ENCODE measurements at regions not wholly inside any gene's neighbourhood (a gene's known extent, or its start where the extent isn't known, plus 50 kb on each side); places are given as distances from the start of the nearest gene placed in this dataset.
"Not testable (repeated sequence)": the region's sequence is repeated elsewhere in the genome, so short reads cannot be mapped to it uniquely, and the experiment has no call there.

DNA sequence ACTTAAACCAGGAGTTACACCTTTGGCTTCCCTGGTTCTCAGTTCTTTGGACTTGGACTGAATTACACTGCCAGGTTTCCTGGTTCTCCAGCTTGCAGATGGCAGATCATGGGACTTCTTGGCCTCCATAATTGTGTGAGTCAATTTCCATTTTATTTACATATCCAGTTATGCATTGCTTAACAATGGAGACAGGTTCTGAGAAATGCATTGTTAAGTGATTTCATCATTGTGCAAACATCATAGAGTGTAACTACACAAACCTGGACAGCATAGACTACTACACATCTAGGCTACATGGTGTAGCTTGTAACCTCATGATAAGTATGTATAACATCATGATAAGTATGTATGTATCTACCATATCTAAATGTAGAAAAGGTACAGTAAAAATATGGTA is 276.1 kb upstream of the BTG1 start:
- DNase-seq (ENCODE audit: low read depth) = no peak

DNA sequence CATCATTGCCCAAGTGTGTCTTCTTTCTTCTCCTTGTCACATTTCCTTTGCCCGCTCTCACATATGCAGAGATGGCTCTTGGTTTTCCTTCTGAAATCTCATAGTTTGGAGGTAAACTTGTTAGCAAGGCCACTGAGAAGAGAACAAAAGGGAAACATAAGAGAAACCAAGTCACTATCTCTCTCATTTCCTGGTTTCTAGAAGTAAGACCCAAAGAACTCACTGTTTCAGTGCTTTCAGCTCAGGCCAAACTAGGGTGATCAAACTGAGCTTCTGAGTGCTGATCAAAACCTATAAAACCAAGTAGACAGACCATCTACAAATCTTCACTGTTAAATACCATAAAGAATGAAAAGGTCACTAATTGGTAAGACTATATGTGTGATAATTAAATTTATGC is 275.4 kb upstream of the BTG1 start:
- no peak for DNase-seq (ENCODE audit: low read depth)

DNA sequence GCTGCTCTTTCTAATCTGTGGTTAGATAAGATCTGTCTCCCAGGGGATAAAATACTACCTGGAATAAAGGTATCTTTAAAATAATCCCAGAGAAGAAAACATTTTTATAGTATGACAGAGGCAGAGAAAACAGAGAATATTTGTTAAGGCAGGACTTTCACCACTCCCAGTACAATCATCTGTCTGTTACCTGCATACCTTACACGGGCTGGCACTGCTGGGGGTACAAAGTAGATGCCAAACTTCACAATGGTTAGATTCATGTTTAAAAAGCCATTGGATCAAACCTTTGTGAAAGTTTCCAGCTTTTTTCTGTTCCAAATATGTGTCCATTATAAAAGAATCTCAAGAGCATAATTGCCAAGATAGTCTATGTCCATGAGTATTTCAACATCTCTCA is 273.6 kb upstream of the BTG1 start:
- no peak for DNase-seq (ENCODE audit: low read depth)

- no peak for DNase-seq (ENCODE audit: low read depth)
These were observed 272.7 kb upstream of the BTG1 start for GRCh38 chr12:92418381-92418780.

- no peak for DNase-seq (ENCODE audit: low read depth)
These were observed 271.7 kb upstream of the BTG1 start for GRCh38 chr12:92417373-92417772.

DNA sequence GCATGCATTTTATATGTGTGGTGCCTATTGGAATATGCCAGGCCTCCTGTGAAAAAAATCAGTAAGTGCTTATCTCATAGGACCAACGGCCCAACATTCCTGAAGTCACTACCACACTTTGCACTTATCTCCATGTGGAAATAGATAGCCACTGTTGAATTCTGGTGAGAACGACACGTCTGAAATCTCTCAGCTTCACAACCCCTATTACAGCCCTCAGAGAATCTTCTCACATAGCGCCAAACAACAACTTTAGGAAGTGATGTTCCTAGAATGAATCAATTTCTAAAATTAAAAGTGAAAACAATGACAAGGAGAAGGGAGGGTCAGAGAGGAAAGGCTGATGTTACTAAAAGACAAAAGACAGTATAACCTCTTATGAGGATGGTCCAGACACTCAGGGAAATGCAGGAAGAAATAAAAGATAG is 270.8 kb upstream of the BTG1 start:
- DNase-seq (ENCODE audit: low read depth) = no peak

GRCh38 chr12:92414170-92415070 is 268.8 kb upstream of the BTG1 start:
- no peak for DNase-seq (ENCODE audit: low read depth)

DNA sequence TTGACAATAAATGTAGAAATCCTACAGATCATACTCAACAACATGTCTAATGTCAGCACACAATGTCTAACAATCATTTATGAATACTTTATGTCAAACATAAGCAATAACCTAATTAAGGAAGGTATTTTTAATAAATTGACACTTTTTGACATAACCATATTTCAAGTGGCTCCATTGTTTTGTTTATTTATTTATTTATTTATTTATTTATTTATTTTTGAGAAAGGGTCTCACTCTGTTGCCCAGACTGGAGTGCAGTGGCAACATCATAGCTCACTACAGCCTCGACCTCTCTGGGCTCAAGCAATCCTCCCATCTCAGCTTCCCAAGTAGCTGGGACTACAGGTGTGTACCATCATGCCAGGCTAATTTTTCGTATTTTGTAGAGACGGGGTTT is 267.6 kb upstream of the BTG1 start:
- no peak for DNase-seq (ENCODE audit: low read depth)

GRCh38 chr12:92412856-92413255 is 267.2 kb upstream of the BTG1 start:
- DNase-seq (ENCODE audit: low read depth) = no peak

DNA sequence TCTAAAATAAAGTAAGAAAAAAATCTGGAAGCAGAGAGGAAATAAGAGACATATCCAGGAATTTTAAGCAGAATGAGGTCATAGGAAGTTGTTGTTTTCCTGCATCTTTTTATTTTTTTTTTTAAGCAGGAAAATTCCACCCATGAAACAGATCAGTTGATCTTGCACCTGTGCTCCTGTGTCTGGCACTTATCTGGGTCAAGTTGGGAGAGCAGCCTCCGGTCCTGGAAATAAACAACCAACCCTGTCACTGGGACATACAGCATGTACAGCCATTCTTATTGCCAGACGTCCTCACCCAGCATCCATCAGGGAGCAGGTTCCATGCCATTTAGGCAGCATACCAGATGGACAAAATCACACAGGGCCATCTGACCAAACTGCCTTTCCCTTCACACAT is 266.0 kb upstream of the BTG1 start:
- no peak for DNase-seq (ENCODE audit: low read depth)

- DNase-seq (ENCODE audit: low read depth) = no peak
These were observed 262.6 kb upstream of the BTG1 start for GRCh38 chr12:92408072-92408900.

DNA sequence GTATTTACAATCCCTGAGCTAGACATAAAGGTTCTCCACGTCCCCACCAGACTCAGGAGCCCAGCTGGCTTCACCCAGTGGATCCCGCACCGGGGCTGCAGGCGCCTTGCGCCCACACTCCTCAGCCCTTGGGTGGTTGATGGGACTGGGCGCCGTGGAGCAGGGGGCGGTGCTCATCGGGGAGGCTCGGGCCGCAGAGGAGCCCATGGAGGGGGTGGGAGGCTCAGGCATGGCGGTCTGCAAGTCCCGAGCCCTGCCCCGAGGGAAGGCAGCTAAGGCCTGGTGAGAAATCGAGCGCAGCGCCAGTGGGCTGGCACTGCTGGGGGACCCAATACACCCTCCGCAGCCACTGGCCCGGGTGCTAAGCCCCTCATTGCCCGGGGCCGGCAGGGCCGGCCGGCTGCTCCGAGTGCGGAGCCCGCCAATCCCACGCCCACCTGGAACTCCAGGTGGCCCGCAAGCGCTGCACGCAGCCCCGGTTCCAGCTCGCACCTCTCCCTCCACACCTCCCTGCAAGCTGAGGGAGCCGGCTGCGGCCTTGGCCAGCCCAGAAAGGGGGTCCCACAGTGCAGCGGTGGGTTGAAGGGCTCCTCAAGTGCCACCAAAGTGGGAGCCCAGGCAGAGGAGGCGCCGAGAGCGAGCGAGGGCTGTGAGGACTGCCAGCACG is 260.9 kb upstream of the BTG1 start:
- not testable (repeated sequence) for DNase-seq (ENCODE audit: low read depth)

GRCh38 chr12:92405801-92406251 is 260.2 kb upstream of the BTG1 start:
- not testable (repeated sequence) for DNase-seq (ENCODE audit: low read depth)

- no peak for DNase-seq (ENCODE audit: low read depth)
These were observed 259.3 kb upstream of the BTG1 start for GRCh38 chr12:92404921-92405320.

DNA sequence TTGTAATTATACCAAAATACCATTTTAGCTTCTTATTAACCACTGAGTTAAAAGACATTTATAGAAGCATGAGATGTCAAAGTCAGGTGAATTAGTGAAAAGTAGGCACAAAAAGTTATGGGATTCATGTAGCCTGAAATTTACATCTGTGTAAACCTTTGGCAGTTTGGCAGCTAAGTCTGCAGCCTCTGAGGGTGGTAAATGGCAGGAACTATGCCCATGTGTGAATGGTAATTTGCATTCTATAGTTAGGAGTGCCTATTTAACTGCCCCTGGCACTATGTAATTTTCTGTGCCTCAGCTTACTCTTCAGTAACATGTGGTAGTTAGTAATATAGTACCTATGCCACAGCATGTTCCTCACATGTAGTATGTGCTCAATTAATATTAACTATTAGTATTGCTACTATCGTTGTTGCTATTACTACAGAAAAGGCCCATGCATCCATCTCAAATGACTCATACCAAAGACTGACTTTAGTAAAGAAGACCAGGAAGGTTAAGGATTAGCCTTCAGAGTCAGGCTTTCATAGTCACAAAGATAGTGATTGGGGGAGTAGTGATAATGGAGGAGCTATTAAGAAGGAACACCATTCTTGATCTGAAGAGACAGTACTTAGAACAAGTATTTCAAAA is 258.7 kb upstream of the BTG1 start:
- DNase-seq (ENCODE audit: low read depth) = no peak

DNA sequence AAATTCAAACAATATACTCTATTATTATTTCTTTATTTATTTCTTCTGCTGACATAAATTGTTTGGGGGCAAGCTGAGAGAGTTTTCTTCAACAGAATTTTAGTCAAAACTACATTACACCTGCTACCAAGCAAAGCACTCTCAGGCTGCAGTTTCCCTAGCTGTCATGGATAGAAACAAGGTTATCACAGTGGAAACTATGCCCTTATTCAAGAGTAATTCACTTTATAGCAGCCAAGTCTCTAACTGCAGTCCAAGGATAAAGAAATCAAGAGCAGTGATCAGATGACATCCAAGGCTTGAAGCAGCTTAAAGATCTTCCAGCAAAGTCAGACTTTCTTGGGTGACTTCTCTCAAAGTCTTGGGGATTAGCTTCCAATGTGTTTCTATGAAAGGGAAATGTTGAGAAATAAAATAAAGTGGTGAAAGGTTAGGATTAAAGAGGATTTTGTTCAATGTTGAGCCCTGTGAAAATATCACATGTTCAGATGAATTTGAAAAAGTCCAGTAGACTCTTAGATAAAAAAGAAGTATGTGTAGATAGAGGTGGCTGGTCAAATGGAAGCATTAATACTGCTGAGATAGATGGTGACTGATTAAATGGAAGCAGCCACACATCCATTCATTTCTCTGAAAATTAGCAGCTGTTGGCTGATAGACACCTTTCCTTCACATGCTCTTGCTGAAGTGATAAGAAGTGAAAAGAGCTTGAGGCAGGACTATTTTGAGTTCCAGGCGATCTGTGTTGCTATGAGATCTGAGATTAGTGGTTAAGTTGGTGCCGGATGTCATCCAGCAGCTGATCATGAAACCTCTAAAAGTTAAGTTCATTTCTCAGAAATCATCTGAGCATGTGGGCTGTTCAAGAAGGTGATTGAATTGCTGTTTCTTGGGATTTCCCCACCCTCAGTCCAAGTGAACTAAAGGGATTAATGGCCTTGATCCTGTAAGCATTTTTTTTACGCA is 257.8 kb upstream of the BTG1 start:
- DNase-seq (ENCODE audit: low read depth) = no peak

- DNase-seq (ENCODE audit: low read depth) = no peak
These were observed 256.8 kb upstream of the BTG1 start for GRCh38 chr12:92402415-92402814.

DNA sequence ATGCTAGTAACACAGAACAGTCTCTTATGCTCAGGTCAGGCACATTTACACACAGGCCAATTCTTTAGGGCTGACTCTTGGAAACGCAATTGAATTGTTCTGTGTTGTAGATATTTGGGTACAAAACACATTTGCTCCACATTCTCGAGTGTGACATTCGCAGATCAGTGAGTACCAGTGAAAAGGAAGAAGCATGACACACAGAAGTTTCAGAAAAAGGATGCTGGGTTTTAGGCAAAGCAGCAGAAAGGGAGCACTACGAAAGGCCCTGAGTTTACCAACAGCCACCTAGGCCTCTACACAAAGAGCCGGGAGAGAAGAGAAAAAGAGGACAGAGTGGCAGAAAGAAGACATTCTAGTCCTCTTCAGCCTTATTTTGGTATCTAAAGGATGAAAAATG is 254.4 kb upstream of the BTG1 start:
- DNase-seq (ENCODE audit: low read depth) = no peak

- DNase-seq (ENCODE audit: low read depth) = no peak
These were observed 253.1 kb upstream of the BTG1 start for GRCh38 chr12:92398565-92399309.

- no peak for DNase-seq (ENCODE audit: low read depth)
These were observed 251.1 kb upstream of the BTG1 start for GRCh38 chr12:92396647-92397252.

Data from stimulated activated CD8-positive, alpha-beta memory T cell treated with anti-CD3 and anti-CD28 coated beads, Interleukin-15, amount 100 ng/mL, for 24 hours (primary cell).